GM18867 (cell line): ENCODE measurements at regions not wholly inside any gene's neighbourhood (a gene's known extent, or its start where the extent isn't known, plus 50 kb on each side); places are given as distances from the start of the nearest gene placed in this dataset.
"Not testable (repeated sequence)": the region's sequence is repeated elsewhere in the genome, so short reads cannot be mapped to it uniquely, and the experiment has no call there.

ENCODE experiments used
- ATAC-seq: cut with Tn5 transposase; IDR thresholded peaks from one replicate; pipeline ENCODE4 v1.9.1; 2021; ENCODE audit warnings: mild to moderate bottlenecking, moderate library complexity; ENCODE audit not compliant: unreplicated experiment

DNA sequence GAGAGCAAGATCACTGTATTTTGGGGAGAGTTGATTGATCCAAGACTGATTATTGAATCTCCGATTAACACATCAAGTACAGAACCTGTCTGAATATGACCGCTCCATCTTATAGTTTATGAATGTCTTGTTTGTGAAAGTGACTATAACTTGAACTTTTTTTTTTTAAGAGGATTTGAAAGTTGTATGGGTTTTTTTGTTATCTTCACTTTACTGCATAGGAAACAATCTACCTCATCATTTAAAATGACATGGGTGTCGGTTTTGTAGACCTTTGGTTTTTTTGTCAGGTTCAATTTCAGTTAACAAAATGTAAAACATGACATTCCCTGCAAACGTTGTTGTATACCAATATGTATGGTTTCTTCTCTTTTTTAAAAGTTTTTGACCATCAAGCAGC, 103.0 kb upstream of the NUDT6 start:
- ATAC-seq: no peak

DNA sequence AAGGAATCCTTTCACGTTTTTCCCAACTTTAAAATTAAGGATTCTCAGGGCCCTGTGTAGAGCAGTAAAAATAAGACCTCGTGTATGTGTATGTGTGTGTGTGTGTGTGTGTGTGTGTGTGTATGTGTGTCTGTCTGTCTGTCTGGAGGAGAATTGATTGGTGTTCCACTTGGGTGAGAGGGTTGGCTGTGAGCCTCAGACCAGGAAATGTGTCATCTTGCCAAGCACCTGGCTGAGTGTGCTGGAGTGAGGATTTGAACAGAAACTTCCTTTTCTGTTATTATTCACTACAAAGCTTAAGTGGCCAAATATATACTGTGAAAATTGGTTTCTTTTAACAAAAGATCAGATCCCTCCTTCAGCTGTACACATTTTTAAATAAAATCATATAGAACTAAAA, 103.6 kb upstream of the NUDT6 start:
- not testable (repeated sequence) for ATAC-seq

DNA sequence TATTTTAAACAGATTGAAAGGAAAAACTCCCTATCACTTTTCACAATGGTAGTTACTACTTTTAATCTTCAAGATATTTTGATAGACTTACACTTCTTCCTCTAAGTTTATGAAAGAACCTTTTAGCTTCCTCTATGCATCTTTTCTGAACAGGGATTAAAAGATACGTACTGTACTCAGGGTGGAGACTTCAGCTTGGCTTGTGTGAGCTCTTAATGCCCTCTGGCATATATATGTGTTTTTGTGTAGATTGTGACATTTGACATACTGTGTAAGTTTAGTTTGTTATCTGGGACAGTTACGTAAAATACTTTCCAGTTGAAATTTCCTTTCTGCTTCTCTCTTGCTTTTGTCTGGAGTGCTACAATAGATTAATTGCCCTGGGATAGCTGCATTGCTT, 109.3 kb upstream of the NUDT6 start:
- ATAC-seq: no peak

DNA sequence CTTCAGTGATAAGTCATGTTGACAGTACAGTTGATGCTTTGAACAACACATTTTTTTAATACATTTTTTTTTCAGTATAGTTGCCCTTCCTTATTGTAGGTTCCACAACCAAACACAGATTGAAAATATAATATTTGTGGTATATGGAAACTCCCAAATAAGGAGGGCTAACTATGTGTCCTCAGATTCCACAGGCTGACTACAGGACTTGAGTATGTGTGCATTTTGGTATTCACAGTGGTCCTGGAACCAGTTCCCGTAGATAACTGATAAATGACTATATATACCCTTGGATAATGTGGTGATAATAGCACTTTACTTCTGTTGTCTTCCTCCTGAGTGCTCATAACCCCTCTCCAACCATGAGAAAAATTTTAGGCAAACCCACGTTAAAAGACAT, 111.6 kb upstream of the NUDT6 start:
- no peak for ATAC-seq

DNA sequence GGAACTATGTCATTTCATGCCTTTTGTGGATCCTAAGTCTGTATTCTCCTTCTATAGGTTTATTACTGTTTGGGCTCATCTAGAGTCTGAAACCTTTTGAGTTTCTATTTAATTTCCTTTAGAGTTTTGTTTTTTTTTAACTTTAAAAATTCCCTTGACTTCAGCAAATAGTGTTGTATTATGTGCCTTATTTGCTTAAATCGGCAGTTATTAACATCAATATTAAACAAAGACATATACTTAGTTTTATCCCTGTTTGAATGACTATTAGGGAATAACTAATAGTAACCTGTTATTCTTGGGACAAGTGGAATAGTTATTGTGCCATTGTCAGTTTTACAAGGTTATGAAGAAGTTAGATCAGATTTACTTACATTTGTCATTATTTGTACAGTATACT, 112.8 kb upstream of the NUDT6 start:
- no peak for ATAC-seq

DNA sequence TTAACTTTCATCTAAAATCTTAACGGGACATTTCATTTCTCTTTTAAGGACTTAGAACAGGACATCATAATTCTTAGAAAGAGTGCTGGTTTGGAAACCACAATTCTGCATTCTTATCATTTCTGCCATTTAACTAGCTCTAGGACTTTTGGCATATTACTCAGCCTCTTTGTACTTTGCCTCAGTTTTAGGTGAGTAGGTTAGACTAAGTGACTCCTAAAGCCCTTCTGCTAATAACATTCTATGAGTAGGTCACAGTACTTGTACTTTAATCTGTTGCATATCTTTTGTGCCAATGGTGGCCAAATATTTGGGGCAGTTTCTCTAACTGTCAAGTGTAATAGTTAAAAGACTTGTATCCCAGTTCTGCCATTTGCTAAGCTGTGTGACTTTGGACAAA, 115.4 kb upstream of the NUDT6 start:
- ATAC-seq: no peak

DNA sequence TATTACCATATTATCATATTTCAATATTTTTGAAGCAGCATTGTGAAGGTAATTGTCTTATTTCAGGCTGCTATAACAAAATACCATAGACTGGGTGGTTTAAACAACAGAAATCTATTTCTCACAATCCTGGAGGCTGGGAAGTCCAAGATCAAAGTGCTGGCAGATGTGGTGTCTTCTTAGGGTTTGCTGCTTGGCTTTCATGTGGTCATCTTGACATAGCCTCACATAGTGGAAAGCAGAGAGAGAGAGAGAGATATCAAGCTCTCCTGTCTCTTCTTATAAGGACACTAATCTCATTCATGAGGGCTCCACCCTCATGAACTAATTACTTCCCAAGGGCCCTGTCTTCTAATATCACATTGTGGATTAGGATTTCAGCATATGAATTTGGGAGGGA, 119.7 kb upstream of the NUDT6 start:
- no peak for ATAC-seq

DNA sequence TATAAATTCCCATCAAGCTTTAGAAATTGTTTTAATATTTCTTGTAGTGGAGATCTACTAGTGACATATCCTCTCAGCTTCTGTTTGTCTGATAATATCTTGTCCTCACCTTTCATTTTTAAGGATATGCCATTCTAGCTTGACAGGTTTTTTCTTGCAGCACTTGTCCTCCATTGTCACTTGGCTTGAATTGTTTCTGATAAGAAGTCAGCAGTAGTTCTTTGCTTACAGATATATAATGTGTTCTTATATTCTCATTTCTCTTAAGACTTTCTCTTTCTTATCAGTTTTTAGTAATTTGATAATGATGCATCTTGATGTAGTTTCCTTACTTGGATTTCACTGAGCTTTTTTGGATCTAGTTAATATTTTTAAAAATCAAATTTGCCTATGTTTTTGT, 120.6 kb upstream of the NUDT6 start:
- ATAC-seq: no peak

DNA sequence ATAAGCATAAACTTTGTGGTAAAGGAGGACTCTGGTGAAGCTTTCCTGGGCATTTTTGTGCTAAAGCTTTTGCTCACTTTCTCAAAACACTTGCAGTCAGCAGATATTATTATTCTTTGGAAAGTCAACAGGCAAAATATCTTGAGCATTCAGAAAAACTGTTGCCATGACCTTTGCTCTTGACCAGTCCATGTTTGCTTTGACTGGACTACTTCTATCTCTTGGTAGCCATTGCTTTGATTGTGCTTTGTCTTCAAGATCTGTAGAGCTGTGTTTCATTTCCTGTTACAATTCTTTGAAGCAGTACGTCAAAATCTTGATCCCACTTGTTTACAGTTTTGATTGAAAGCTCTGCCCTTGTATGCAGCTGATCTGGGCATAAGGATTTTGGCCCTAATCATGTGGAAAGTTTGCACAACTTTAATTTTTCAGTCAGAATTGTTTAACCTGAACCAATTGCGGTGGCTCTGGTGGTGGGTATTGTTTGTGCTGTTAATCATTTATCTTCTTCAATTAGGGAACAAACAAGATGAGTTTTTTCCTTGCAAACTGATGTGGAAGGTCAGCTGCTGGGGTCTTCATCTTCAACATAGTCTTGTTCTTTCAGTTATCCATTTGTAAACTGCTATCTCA, 121.5 kb upstream of the NUDT6 start:
- no peak for ATAC-seq

DNA sequence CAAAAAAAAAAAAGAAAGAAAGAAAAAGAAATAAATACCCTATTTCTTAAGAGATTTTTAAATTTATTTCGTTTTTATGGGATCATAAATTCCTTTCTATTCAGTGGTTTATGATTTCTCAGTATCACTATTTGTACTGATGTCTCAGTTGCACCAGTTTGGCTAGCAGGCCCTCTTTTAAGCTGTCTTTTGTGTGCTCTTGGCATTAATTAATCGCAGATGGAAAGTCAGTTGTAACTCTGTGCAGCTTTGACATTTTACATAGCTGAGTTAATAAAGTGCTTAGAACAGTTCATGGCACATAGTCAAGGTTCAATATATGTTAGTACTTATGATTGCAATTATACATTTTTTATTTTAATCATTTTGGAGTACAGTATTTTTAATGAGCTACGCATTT, 123.7 kb upstream of the NUDT6 start:
- ATAC-seq: no peak

DNA sequence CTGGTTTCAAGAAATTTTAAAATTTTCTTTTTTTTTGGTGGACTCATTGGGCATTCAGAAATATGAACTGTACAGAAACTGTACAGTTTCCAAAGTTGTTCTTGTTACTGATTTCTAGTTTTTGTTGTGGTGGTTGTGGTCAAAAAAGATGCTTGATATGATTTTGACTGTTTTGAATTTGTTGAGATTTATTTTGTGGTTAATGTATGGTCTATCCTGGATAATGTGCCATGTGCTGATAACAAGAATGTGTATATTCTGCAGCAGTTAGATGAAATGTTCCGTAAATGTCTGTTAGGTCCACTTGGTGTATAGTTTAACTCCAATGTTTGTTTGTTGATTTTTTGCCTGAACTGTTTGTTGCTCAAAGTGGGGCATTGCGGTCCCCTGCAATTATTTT, 127.6 kb upstream of the NUDT6 start:
- ATAC-seq: no peak

DNA sequence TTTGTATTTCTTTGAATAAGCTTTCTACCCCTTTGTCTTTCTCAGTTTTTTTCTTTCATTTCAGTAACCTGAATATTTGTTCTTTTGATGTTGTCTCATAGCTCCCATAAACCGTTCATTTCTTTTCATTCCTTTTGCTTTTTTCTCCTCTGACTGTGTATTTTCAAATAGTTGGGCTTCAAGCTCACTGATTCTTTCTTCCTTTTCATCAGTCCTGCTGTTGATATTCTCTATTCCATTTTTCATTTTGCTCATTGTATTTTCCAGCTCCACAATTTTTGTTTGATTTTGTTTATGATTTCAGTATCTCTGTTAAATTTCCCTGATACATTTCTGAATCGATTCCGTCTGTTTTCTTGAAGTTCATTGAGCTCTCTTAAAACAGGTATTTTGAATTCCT, 129.6 kb upstream of the NUDT6 start:
- ATAC-seq: no peak

DNA sequence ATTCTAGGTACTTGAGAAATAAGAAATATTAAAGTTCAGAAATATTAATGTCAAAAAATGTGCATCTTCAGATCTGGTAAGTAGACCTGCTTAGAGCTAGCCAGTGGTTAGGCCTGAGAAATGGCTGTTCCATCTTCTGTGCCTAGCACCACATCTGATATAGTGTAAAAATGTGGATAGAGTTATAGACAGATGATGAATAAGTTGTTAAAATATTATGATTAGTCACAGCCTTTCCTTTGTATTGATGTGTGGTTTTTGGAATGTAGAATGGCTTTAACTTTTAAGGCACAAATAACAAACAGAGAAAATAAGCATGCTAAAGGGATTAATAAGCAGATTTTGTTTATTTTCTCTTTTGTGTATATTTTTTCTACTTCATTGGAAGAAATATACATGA, 133.5 kb upstream of the NUDT6 start:
- ATAC-seq: no peak

DNA sequence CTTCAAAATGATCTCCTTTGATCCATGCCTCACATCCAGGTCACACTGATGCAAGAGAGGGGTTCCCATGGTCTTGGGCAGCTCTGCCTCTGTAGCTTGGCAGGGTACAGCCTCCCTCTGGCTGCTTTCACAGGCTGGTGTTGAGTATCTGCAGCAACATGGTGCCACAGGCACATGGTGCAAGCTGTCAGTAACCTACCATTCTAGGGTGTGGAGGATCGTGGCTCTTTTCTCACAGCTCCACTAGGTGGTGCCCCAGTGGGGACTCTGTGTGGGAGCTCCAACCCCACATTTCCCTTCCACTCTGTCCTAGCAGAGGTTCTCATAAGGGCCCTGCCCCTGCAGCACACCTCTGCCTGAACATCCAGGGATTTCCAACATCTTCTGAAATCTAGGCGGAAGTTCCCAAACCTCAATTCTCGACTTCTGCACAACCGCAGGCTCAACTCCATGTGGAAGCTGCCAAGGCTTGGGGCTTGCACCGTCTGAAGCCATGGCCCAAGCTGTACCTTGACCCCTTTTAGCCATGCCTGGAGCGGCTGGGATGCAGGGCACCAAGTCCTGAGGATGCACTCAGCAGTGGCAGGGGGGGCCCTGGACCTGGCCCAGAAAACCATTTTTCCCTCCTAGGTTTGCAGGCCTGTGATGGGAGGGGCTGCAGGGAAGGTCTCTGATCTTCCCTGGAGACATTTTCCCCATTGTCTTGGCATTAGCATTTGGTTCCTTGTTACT, 137.8 kb upstream of the NUDT6 start:
- no peak for ATAC-seq

DNA sequence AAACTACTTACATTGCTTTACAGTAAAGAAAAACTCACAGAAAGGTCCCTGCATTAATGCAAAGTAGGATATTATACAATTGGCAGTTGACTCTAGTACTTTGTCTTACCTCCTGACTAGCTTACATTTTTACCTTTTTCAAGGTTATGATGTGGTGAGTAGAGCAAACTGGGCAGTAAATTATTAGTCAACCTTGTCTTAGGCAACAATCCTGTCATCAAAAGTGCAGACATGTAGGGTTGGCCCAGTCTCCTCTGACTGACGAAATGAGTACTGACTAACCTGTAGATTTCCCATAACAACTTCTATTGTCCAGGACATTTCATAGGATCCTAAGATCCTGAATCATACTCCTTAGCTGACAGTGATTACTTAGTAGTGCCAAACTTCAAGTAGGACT, 142.0 kb upstream of the NUDT6 start:
- ATAC-seq: no peak

DNA sequence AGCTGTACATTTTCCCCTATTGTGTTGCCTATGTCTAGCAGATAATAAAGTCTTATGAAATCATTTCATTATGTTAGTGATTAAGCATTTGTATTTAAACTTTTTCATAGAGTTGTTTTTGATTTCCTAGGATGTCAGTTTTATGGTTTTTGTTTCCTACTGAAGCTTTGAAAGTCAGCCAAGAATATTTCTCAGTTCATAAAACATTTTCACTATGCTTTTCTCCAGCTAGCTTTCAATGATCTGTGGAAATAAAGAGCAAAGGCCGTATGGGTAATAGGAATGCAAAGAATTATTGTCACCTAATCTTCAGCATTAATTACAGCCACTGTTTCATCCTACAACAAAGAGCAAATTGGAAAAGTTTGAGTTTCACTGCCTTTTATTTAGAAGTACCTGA, 145.7 kb upstream of the NUDT6 start:
- ATAC-seq: no peak

DNA sequence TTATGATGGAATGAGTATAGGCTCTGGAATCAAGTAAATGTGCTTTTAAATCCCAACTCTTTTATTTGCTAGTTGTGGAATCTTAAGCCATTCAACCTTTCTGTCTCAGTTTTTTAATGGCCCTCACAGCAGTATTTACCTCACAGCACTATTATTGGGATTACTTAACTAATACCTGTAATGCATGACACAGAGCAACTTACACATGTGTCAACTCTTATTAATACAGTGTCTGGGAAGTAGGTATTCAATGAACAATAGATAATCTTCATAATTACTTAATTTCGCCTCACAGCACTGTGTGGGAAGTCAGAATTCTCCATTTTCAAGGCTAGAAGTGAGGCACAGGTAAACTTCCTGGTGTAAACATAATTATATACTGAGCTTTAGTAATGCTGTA, 149.7 kb upstream of the NUDT6 start:
- no peak for ATAC-seq

DNA sequence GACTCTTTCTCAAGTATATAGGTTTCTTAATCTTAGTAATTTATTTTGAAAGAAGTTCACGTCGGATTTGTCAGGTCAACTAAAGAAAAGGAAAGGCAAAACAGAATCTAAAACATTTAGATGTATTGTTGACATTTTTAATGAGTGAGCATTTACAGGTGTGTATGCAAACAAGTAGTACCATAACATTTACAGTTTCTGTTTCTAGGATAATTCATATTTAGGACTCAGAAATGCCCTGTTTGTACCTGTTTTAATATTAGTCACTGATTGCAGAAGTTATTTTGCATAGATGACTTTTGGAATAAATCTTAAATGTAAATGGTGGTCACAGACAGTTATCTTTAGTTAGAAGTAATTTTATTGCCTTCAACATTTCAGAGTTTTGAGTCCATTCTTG, 151.3 kb upstream of the NUDT6 start:
- ATAC-seq: peak; percentile 77

DNA sequence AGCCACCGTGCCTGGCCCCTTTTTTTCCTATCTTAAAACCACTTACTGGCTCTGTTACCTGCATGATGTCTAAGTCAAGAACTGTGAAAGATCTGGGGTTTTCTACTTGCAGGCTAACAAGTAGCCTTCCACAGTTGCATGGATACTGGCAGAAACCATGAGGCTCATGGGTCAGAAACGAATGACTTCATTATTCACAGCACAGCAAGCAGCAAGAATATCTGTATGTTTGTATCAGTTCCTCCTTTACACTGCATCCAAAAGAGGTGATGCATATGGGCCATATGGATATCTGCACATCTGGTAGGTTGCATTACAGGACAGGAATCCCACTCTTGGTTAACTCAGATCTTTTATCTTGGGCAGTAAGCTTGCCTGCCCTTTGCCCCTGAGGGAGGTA, 154.9 kb upstream of the NUDT6 start:
- ATAC-seq: no peak

DNA sequence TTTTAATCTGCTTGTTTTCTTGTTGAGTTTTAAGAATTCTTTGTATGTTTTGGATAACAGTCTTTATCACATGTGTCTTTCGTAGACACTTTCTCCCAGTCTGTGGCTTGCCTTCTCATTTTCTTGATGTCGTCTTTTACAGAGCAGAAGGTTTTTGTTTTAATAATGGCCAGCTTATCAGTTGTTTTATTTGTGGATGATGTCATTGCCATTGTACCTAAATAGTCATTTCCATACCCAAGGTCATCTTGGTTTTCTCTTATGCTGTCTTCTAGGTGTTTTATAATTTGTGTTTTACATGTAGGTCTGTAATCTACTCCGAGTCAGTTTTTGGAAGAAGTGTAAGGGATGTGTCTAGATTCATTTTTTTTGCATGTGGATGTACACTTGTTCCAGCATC, 159.6 kb upstream of the NUDT6 start:
- ATAC-seq: no peak

DNA sequence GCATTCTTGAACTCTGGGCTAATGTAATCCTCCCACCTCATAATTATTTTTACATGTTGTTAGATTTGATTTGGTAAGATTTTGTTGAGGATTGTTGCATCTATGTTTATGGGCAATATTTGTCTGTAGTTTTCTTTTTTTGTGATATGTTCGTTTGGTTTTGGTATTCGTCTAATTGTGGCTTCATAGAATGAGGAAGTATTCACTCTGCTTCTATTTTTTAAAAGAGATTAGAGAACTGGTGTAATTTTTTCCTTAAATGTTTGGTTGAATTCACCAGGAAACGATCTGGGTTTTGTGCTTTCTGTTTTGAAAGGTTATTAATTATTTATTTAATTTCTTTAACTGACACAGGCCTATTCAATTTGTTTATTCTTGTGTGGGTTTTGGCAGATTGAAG, 161.2 kb upstream of the NUDT6 start:
- no peak for ATAC-seq

DNA sequence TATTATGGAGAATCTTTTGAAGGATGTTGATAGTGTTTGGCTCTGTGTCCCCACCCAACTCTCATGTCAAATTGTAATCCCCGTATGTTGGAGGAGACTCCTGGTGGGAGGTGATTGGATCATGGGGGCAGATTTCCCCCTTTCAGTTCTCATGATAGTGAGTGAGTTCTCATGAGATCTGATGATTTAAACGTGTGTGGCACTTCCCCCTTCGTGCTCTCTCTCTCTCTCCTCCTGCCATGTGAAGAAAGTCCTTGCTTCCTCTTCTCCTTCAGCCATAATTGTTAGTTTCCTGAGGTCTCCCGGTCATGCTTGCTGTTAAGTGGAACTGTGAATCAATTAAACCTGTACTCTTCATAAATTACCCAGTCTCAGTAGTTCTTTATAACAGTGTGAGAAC, 166.1 kb upstream of the NUDT6 start:
- no peak for ATAC-seq

DNA sequence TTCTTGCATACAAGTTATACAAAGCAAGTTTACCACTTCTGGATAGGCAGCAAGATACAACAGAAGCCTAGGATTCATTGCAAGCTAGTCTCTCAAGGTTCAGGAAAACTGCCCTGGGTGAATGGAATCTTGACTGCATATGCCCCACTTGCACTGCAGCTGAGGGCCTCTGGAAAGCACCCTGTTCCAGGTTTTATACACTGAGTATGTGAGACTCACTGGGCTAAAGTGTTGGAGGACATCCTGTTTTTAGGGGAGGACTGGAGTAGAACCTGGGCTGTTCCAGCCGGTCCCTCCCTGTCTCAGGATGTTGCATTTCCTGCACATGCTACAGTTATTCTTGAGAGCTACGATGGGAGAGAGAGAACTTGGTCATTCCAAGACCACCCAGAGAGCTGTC, 168.5 kb upstream of the NUDT6 start:
- no peak for ATAC-seq
